Pancreas (tissue), 10 donors: ENCODE measurements at regions not wholly inside any gene's neighbourhood (a gene's known extent, or its start where the extent isn't known, plus 50 kb on each side); places are given as distances from the start of the nearest gene placed in this dataset.

Experiments
- ATAC-seq, 4 donors: fragments of 200-7000 bp; cut with Tn5 transposase; one replicate each; pipeline versions ENCODE4 v1.8.0 to v1.9.1; 2020; ENCODE audit warnings: mild to moderate bottlenecking in 4 of 4, moderate library complexity in 4 of 4
- DNase-seq, 6 donors: peaks; one replicate each; pipeline ENCODE4 v3.0.0-alpha.2; 2020
- FAIRE-seq: peaks from 2 replicates; lab custom pipeline; 2012; peaks lifted over from hg19 to GRCh38; lab: Jason Lieb, UNC
- H3K27ac ChIP-seq, 4 donors: fragments of 200-600 bp; sonication (generic); 1 replicate in 3 of 4; 2 replicates in 1 of 4; pipeline versions ENCODE4 v1.5.0 to v1.8.0; 2020
- H3K27me3 ChIP-seq, 4 donors: fragments of 200-600 bp; one replicate each; pipeline ENCODE4 v1.8.0; 2021
- H3K36me3 ChIP-seq, 3 donors: fragments of 200-600 bp; sonication (generic) in 1 of 3; one replicate each; pipeline versions ENCODE4 v1.5.0 to v1.8.0; 2020 to 2021
- H3K4me1 ChIP-seq, 3 donors: fragments of 200-600 bp; one replicate each; pipeline ENCODE4 v1.8.0; 2021
- H3K4me3 ChIP-seq, 4 donors: fragments of 200-600 bp; sonication (generic) in 2 of 4; one replicate each; pipeline versions ENCODE4 v1.5.0 to v1.8.0; 2020 to 2021
- H3K9me3 ChIP-seq, 4 donors: fragments of 200-600 bp; one replicate each; pipeline ENCODE4 v1.8.0; 2021
- WGBS, 2 donors: extraction: QIAGEN DNeasy Blood & Tissue Kit; methylation state at CpG; one replicate each; pipeline ENCODE4 v1.1.7; 2013; 5-methylcytosine and 5-hydroxymethylcytosine counted together
- intact Hi-C, 3 donors: fragments of 100-400 bp; cut with DNase I; formaldehyde crosslinking; loops; one replicate each; pipeline versions ENCODE4 v1.11.1 to v1.14.2; 2022
- TF ChIP-seq, protein P1 (sequence below), 4 donors: fragments of 200-600 bp; sonication (generic) in 3 of 4; IDR thresholded peaks; one replicate each; pipeline versions ENCODE4 v1.5.0 to v1.8.0; 2021; ENCODE audit warnings: antibody characterized with exemption in 4 of 4
- donor health status: healthy with polysubstance abuse.
- donor health status: DM: no; HTN: no; CAD: no; lungs with moderate emphysema.
- donor health status: DM: no; HTN: no; CAD: no.
- donor health status: control.
- donor health status: control.
- donor health status: Bipolar disorder and iron deficiency.
- donor health status: DM: yes; HTN: yes; CAD: no.
- donor health status: DM: no; HTN: no; CAD: no.
- donor health status: DM: no; HTN: no; CAD: no.
- donor health status: DM: yes; HTN: yes; CAD: no.

DNA sequence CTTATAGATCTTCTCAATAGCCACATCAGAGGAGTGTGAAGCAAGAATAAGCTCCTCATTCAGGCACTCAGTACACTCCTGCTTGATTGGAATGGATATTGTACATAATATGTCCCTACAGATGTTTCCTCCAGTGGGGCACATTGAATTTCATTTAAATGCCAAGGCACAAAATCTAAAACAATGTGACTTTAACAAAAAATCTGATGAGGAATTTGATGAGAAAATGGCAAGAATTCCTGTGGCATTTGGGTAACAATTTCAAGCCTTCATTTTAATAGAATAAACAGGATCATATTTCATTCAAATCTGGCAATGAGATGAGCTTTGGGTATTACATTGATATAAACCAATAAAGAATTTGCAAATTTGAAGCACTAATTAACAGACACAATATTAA, 307.7 kb upstream of the PKN2 start:
- ATAC-seq (no peak), FAIRE-seq (no peak), DNase-seq (no peak)
- H3K36me3 ChIP-seq, result no peaks in the 10 kb centered on the region
- TF ChIP-seq, protein P1, sequence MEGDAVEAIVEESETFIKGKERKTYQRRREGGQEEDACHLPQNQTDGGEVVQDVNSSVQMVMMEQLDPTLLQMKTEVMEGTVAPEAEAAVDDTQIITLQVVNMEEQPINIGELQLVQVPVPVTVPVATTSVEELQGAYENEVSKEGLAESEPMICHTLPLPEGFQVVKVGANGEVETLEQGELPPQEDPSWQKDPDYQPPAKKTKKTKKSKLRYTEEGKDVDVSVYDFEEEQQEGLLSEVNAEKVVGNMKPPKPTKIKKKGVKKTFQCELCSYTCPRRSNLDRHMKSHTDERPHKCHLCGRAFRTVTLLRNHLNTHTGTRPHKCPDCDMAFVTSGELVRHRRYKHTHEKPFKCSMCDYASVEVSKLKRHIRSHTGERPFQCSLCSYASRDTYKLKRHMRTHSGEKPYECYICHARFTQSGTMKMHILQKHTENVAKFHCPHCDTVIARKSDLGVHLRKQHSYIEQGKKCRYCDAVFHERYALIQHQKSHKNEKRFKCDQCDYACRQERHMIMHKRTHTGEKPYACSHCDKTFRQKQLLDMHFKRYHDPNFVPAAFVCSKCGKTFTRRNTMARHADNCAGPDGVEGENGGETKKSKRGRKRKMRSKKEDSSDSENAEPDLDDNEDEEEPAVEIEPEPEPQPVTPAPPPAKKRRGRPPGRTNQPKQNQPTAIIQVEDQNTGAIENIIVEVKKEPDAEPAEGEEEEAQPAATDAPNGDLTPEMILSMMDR (IDR thresholded peaks at IDR 0.05), result no peak
- H3K9me3 ChIP-seq, result no peaks in the 10 kb centered on the region
- H3K27me3 ChIP-seq, result no peaks in the 10 kb centered on the region
- H3K4me1 ChIP-seq, result no peaks in the 10 kb centered on the region
- no peak overlapping the region for H3K27ac ChIP-seq
- H3K4me3 ChIP-seq, result no peak overlapping the region
- intact Hi-C loops, result no loop called here

DNA sequence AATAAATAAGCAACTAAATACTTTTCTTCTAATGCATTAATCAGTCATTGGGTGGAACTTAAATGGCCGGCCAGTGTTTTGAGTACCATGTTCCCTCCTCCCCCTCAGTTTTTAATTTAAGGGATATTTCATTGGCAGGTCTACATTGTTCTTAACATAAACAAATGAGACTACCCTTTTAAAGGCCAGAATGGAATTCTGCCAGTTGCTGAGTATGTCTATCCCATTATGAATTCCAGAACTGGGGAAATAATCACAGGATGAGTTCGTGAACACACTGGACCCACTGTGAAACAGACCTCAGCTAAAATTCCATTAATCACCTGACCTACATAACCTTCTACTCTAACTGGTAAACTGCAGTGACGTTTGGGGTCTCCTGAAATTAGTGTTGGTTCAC, 305.5 kb upstream of the PKN2 start:
- Histone ChIP-seq H3K27ac (no peak overlapping the region), H3K4me1 (no peaks in the 10 kb centered on the region), H3K27me3 (no peaks in the 10 kb centered on the region), H3K4me3 (no peak overlapping the region), H3K9me3 (no peaks in the 10 kb centered on the region), H3K36me3 (no peaks in the 10 kb centered on the region)
- intact Hi-C loops, result no loop called here
- ATAC-seq (no peak), DNase-seq (no peak), FAIRE-seq (no peak)
- WGBS, 2 donors, result 73 to 77% methylated on average over 3 of the region's 3 CpGs
- TF ChIP-seq, protein P1 (IDR thresholded peaks at IDR 0.05), result no peak

DNA sequence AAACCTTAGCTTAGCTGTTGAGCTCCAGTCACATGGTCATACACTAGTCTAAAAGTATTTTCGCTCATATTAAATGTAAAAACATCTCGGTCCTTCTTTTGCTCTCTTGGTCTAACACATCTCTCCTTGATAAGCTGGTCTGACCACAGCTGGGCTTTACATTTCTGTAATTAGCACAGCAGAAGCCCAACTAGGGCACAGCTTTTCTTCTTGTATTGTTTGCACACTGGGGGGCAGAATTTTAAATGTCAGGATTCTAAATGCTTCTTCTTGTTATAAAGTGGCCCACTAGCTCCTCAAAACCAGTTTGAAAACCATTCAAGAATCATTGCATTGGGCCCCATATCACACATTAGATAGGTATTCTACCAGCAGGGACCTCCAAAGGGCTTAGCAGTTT, 289.1 kb upstream of the PKN2 start:
- intact Hi-C loops, result no loop called here
- ATAC-seq (no peak), DNase-seq (no peak), FAIRE-seq (no peak)
- Histone ChIP-seq H3K9me3 (no peaks in the 10 kb centered on the region), H3K4me3 (no peak overlapping the region), H3K27ac (no peak overlapping the region), H3K4me1 (no peaks in the 10 kb centered on the region), H3K36me3 (no peaks in the 10 kb centered on the region), H3K27me3 (no peaks in the 10 kb centered on the region)
- WGBS, 2 donors, result 60 to 76% methylated on average over 2 of the region's 2 CpGs
- TF ChIP-seq, protein P1 (IDR thresholded peaks at IDR 0.05), result no peak

DNA sequence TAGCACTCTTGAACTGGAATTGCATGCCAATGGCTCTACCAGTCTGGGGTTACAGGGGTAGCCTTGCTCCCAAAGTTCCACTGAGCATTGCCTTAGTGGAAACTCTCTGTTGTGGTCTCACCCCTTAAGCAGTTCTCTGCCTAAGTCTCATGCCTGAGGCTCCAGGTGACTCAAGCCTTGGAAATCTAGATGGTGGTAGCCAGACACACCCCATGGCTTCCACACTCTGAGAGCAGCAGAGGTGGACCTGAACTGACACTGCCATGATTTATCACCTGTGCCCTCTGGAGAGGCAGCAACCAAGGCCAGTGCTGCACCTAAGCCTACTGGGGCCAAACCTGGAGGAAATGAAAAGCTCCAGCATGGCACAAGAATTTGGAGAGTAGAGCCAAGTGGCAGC, 285.7 kb upstream of the PKN2 start:
- ATAC-seq (no peak), DNase-seq (no peak), FAIRE-seq (no peak)
- no peak overlapping the region for H3K4me3 ChIP-seq
- no peaks in the 10 kb centered on the region for H3K36me3 ChIP-seq
- TF ChIP-seq, protein P1 (IDR thresholded peaks at IDR 0.05), result no peak
- no peaks in the 10 kb centered on the region for H3K27me3 ChIP-seq
- H3K4me1 ChIP-seq, result no peaks in the 10 kb centered on the region
- no peaks in the 10 kb centered on the region for H3K9me3 ChIP-seq
- H3K27ac ChIP-seq, result no peak overlapping the region
- intact Hi-C loops, result no loop called here

DNA sequence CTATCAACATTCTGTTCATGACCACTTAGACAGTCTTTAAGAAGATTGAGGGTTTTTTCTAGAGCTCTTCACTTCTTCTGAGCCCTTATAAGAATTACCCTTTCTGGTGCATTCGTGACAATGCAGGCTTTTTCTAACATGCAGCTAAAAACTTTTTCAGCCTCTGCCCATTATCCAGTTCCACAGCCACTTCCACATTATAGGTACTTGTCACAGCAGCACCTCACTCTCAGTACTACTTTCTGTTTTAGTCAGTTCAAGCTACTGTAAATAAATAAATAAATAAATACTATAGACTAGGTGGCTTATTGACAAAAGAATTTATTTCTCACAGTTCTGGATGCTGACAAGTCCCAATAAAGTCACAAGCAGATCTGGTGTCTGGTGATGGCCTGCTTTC, 284.4 kb upstream of the PKN2 start:
- 74 to 84% methylated on average over 1 of the region's 1 CpG for WGBS, 2 donors
- Histone ChIP-seq H3K4me1 (no peaks in the 10 kb centered on the region), H3K4me3 (no peak overlapping the region), H3K27ac (no peak overlapping the region), H3K36me3 (no peaks in the 10 kb centered on the region), H3K9me3 (no peaks in the 10 kb centered on the region), H3K27me3 (no peaks in the 10 kb centered on the region)
- TF ChIP-seq, protein P1 (IDR thresholded peaks at IDR 0.05), result no peak
- intact Hi-C loops, result no loop called here
- FAIRE-seq (no peak), DNase-seq (no peak), ATAC-seq (no peak)
